ENCODE measurements at regions not wholly inside any gene's neighbourhood (a gene's known extent, or its start where the extent isn't known, plus 50 kb on each side); places are given as distances from the start of the nearest gene placed in this dataset.

DNA sequence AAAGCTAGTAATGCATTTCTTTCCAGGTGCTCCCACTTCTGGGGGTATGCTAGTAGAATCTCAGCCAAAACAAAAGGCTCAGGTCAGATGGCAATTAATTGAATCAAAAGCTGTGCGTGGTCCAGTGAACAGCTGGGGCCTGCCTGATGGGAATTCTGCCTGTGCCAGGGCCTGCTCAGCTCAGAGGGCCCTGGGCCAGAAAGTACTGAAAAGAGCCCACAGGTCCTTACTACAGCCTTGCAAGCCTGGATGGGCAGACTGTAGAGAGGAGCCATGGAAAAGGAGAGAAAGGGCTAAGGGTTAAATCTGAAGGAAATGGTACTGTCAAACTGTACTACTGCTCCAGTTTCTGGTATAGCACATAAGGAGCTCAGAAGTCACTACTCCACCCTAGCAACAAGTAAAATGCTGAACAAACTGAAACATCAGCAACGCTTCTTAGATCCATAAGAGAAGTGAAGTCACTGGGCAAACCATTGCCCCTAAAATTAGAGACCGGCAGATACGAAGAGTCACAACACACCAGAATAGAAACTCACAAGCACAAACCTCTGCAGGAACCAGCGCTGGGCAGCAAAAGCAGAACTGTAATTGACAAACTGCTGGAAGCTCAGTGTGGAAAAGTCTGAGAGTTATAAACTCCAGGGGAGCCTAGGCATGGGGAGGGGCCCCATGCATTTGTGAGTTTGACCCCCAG lies 121.1 kb upstream of the SYT6 start:
- no peak for DNase-seq (ENCODE audit: low read depth)
- TF ChIP-seq, protein P1, sequence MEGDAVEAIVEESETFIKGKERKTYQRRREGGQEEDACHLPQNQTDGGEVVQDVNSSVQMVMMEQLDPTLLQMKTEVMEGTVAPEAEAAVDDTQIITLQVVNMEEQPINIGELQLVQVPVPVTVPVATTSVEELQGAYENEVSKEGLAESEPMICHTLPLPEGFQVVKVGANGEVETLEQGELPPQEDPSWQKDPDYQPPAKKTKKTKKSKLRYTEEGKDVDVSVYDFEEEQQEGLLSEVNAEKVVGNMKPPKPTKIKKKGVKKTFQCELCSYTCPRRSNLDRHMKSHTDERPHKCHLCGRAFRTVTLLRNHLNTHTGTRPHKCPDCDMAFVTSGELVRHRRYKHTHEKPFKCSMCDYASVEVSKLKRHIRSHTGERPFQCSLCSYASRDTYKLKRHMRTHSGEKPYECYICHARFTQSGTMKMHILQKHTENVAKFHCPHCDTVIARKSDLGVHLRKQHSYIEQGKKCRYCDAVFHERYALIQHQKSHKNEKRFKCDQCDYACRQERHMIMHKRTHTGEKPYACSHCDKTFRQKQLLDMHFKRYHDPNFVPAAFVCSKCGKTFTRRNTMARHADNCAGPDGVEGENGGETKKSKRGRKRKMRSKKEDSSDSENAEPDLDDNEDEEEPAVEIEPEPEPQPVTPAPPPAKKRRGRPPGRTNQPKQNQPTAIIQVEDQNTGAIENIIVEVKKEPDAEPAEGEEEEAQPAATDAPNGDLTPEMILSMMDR (IDR thresholded peaks at IDR 0.05; ENCODE audit: insufficient read depth, low read depth, low read length), result no peak
- H3K4me3 ChIP-seq (ENCODE audit: low read depth, low read length), result no peak overlapping the region

DNA sequence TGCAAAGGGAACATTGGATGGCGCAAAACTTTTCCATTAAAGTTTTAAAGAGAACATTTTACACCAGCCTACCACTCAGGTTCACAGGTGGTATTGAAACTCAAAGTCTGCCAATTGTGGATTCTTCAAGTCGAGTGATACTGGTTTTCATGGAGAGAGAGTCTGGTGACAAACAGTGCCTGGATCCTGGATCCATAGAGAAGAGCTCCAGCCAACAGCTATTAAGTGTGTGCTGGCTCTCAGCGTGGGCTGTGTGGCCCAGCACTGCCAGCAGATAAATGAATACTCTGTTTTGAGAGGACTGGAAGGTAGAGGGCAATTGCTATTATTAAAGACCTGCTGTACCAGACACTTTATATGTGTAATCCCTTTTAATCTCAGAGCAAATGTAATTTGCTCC lies 118.9 kb upstream of the SYT6 start:
- no peak overlapping the region for H3K4me3 ChIP-seq (ENCODE audit: low read depth, low read length)
- TF ChIP-seq, protein P1 (IDR thresholded peaks at IDR 0.05; ENCODE audit: insufficient read depth, low read depth, low read length), result no peak
- no peak for DNase-seq (ENCODE audit: low read depth)

DNA sequence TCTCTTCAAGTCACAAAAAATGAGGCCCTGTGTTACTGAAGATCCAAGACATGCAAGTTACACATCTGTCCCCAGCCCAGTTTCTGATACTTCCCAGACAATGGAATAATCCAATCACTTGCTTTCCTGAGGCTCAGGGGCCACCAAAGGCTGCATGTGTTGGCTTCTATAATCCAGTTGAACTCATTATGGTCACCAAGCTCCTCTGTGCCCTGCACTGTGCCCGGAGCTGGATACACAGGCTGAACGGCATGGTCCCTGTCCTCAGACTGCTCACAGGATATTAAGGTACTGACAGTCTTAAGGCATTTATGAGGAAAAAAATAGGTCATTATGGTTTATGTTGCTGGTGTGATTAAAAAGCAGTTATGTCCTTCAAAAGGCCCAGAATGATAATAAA lies 117.0 kb upstream of the SYT6 start:
- TF ChIP-seq, protein P1 (IDR thresholded peaks at IDR 0.05; ENCODE audit: insufficient read depth, low read depth, low read length), result no peak
- DNase-seq (ENCODE audit: low read depth), result no peak
- H3K4me3 ChIP-seq (ENCODE audit: low read depth, low read length), result no peak overlapping the region

DNA sequence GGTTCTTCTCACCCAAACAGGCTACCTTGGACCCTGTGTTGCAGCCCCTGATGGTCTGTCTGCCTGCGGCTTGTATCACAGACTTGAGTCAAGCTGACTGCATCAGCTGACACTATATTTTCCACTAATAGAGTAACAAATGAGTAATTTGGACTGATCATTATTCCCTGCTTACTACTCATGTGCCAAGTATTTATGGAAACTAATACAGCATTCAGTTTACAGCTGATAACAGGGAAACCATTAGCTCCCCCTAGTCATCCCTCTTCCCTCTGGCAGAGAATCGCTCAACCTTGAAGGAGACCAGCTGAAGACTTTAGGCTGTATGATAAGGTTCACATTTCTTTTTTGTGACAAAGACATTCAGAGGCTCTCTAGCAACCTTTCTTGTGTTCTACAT lies 116.6 kb upstream of the SYT6 start:
- no peak for DNase-seq (ENCODE audit: low read depth)
- no peak overlapping the region for H3K4me3 ChIP-seq (ENCODE audit: low read depth, low read length)
- TF ChIP-seq, protein P1 (IDR thresholded peaks at IDR 0.05; ENCODE audit: insufficient read depth, low read depth, low read length), result no peak

DNA sequence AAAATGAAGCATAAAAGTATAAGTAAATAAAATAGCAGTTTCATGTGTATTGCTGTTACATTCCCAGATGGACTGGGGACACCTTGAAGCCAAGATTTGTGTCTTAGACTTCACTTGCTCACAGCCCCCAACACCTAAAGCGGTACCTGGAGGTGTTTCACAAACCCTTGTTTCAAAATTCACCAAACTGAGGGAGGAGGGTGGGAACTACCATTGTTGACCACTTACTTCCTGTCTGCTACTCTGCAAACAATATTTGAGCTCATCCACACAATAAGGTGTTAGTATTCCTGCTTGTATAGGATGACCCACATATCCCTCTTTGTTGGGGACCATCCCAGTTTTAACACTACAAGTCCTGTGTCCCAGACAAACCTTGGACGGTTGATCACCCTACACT lies 115.9 kb upstream of the SYT6 start:
- DNase-seq (ENCODE audit: low read depth), result no peak
- H3K4me3 ChIP-seq (ENCODE audit: low read depth, low read length), result no peak overlapping the region
- TF ChIP-seq, protein P1 (IDR thresholded peaks at IDR 0.05; ENCODE audit: insufficient read depth, low read depth, low read length), result no peak

DNA sequence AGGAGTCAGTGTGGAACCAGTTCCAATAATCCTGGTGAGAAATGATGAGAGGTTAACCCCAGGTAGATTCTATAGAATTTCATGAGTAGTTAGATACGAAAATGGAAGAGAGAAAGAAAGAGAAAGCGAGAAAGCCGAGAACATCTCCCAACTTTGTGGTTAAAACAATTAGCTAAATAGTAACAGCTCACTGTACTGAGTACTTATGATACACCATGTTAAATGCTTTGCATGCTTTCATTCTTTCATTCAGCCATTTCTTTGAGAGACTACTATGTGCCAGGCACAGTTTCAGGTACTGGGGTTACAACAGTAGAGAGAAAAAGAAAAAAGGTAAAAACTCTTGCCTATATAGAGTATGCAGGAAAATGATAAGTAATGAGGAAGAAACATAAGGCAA lies 109.7 kb upstream of the SYT6 start:
- TF ChIP-seq, protein P1 (IDR thresholded peaks at IDR 0.05; ENCODE audit: insufficient read depth, low read depth, low read length), result no peak
- no peak overlapping the region for H3K4me3 ChIP-seq (ENCODE audit: low read depth, low read length)
- DNase-seq (ENCODE audit: low read depth), result no peak

DNA sequence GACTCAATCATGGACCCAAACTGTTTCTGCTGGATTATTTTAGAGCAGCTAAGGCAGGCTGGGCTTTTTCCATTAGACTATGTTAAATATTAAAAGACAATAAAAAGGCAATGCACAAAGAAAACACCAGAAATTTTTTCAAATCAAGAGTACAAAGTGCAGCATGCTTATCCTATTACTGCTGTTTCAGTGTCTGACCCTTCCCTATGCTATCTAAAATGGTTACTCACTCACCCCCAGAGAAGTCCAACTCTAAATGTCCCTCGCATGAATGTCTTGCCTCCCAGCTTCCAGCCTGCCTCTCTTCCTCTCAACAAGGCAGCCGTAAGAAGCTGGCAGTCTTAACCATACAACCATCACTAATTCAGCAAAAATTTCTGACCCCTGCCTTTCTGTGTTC lies 108.7 kb upstream of the SYT6 start:
- TF ChIP-seq, protein P1 (IDR thresholded peaks at IDR 0.05; ENCODE audit: insufficient read depth, low read depth, low read length), result no peak
- no peak overlapping the region for H3K4me3 ChIP-seq (ENCODE audit: low read depth, low read length)
- no peak for DNase-seq (ENCODE audit: low read depth)

Measured in fibroblast of villous mesenchyme (primary cell).